ENCODE measurements at regions not wholly inside any gene's neighbourhood (a gene's known extent, or its start where the extent isn't known, plus 50 kb on each side); places are given as distances from the start of the nearest gene placed in this dataset.
A peak's percentile ranks its signal among the peaks of the same experiment; 100 is the strongest.

- TF ChIP-seq CTCF (IDR thresholded peaks at IDR 0.05) (no peak), POLR2A (IDR thresholded peaks at IDR 0.05) (no peak), EP300 (IDR thresholded peaks at IDR 0.05; ENCODE audit: low read depth) (no peak), POLR2AphosphoS5 (IDR thresholded peaks at IDR 0.05) (no peak)
- Histone ChIP-seq H3K27me3 (no peaks in the 10 kb centered on the region), H3K9me3 (no peaks in the 10 kb centered on the region), H3K4me3 (no peak overlapping the region), H3K4me1 (peaks cover 0 to 10% (median 2%) of the 10 kb centered on the region in 4 donors), H3K36me3 (no peaks in the 10 kb centered on the region), H3K27ac (no peak overlapping the region)
- intact Hi-C loops (cut with DNase I; ENCODE audit: low total_unique reads) (no loop called here), in situ Hi-C loops (cut with MboI; ENCODE audit: low pct_ligation_motif_present in 1 of 4, low pct_unique_long_range_greater_than_20kb in 1 of 4, low sequenced_read_pairs in 3 of 4) (loop anchor here in 1 of 4 donors (25.0 kb wide), 1 partner anchor 91 kb away; no protein-coding TSS in a partner anchor)
- no peak for DNase-seq
- 87 to 92% methylated on average over 2 to 4 of the region's 4 CpGs for WGBS, 2 donors (ENCODE audit: low coverage in 1 of 2)
Observed at GRCh38 chr9:108153416-108153815, 663.8 kb upstream of the KLF4 start.

- WGBS, 2 donors (ENCODE audit: low coverage in 1 of 2) = 68 to 71% methylated on average over 5 to 16 of the region's 16 CpGs
- H3K27ac ChIP-seq = peak overlapping the region in 3 of 4 donors; percentile 34 to 61 (median 35)
Observed at GRCh38 chr9:108150736-108151586, 661.4 kb upstream of the KLF4 start.

GRCh38 chr9:108149326-108149725 lies 659.8 kb upstream of the KLF4 start:
- in situ Hi-C loops (cut with MboI; ENCODE audit: low pct_ligation_motif_present in 1 of 4, low pct_unique_long_range_greater_than_20kb in 1 of 4, low sequenced_read_pairs in 3 of 4) (no loop called here), intact Hi-C loops (cut with DNase I; ENCODE audit: low total_unique reads) (loop anchor here (10.0 kb wide), 1 partner anchor 665 kb away; the partner anchor contains the start of gene KLF4)
- no peaks in the 10 kb centered on the region for H3K27me3 ChIP-seq
- no peak overlapping the region for H3K4me3 ChIP-seq
- no peaks in the 10 kb centered on the region for H3K36me3 ChIP-seq
- H3K4me1 ChIP-seq = no peaks in the 10 kb centered on the region
- WGBS, 2 donors (ENCODE audit: low coverage in 1 of 2) = 73 to 79% methylated on average over 4 of the region's 4 CpGs
- no peaks in the 10 kb centered on the region for H3K9me3 ChIP-seq
- no peak overlapping the region for H3K27ac ChIP-seq
- DNase-seq = no peak
- no peak for TF ChIP-seq EP300 (IDR thresholded peaks at IDR 0.05; ENCODE audit: low read depth)
- no peak for TF ChIP-seq POLR2A (IDR thresholded peaks at IDR 0.05)
- TF ChIP-seq CTCF (IDR thresholded peaks at IDR 0.05) = no peak
- TF ChIP-seq POLR2AphosphoS5 (IDR thresholded peaks at IDR 0.05) = no peak

More at GRCh38 chr9:108150736-108151586, 661.4 kb upstream of the KLF4 start:
- no peaks in the 10 kb centered on the region for H3K9me3 ChIP-seq
- in situ Hi-C loops (cut with MboI; ENCODE audit: low pct_ligation_motif_present in 1 of 4, low pct_unique_long_range_greater_than_20kb in 1 of 4, low sequenced_read_pairs in 3 of 4) = loop anchor here in 1 of 4 donors (25.0 kb wide), 1 partner anchor 89 kb away; no protein-coding TSS in a partner anchor
- DNase-seq = no peak
- H3K36me3 ChIP-seq = no peaks in the 10 kb centered on the region
- no peak overlapping the region for H3K4me3 ChIP-seq
- no peaks in the 10 kb centered on the region for H3K27me3 ChIP-seq
- H3K4me1 ChIP-seq = peaks cover 0 to 4% (median 0%) of the 10 kb centered on the region in 4 donors
- intact Hi-C loops (cut with DNase I; ENCODE audit: low total_unique reads) = no loop called here
- no peak for TF ChIP-seq POLR2A (IDR thresholded peaks at IDR 0.05)
- TF ChIP-seq EP300 (IDR thresholded peaks at IDR 0.05; ENCODE audit: low read depth) = peak; percentile 40
- TF ChIP-seq POLR2AphosphoS5 (IDR thresholded peaks at IDR 0.05) = peak; percentile 56 to 68 (median 60)

GRCh38 chr9:108142504-108143201 lies 653.1 kb upstream of the KLF4 start:
- Histone ChIP-seq H3K4me1 (peaks cover 13 to 21% (median 17%) of the 10 kb centered on the region in 4 donors), H3K27me3 (no peaks in the 10 kb centered on the region), H3K36me3 (no peaks in the 10 kb centered on the region), H3K27ac (peak overlapping the region; percentile 69 to 83 (median 76)), H3K9me3 (no peaks in the 10 kb centered on the region), H3K4me3 (no peak overlapping the region)
- peak; percentile 85 for DNase-seq
- intact Hi-C loops (cut with DNase I; ENCODE audit: low total_unique reads) (loop anchor here (5.0 to 10.0 kb wide), 2 partner anchors 90 to 658 kb away; partner anchors contain the start of gene KLF4), in situ Hi-C loops (cut with MboI; ENCODE audit: low pct_ligation_motif_present in 1 of 4, low pct_unique_long_range_greater_than_20kb in 1 of 4, low sequenced_read_pairs in 3 of 4) (no loop called here)
- TF ChIP-seq POLR2A (IDR thresholded peaks at IDR 0.05) (no peak), CTCF (IDR thresholded peaks at IDR 0.05) (peak in 3 of 5 experiments; percentile 5 to 41 (median 29)), POLR2AphosphoS5 (IDR thresholded peaks at IDR 0.05) (peak; percentile 81 to 90 (median 89)), EP300 (IDR thresholded peaks at IDR 0.05; ENCODE audit: low read depth) (peak; percentile 86)
- WGBS, 2 donors (ENCODE audit: low coverage in 1 of 2) = 8 to 19% methylated on average over 2 to 10 of the region's 10 CpGs

All from transverse colon (tissue), 4 donors.